Astrocyte (in vitro differentiated cells and primary cell): ENCODE measurements at regions not wholly inside any gene's neighbourhood (a gene's known extent, or its start where the extent isn't known, plus 50 kb on each side); places are given as distances from the start of the nearest gene placed in this dataset.

Experiments
- CTCF ChIP-seq: IDR thresholded peaks from 2 replicates; pipeline ENCODE4 v1.5.1; 2011; ENCODE audit warnings: low read depth, mild to moderate bottlenecking, inconsistent platforms, low read length, moderate library complexity; ENCODE audit not compliant: insufficient read depth
- EZH2 ChIP-seq: IDR thresholded peaks from 2 replicates; pipeline ENCODE4 v1.6.1; 2012; ENCODE audit warnings: mild to moderate bottlenecking, low read length, inconsistent platforms; ENCODE audit not compliant: insufficient read depth

GRCh38 chr2:51813247-51813646 lies 781.3 kb upstream of the NRXN1 start:
- TF ChIP-seq CTCF, result no peak
- TF ChIP-seq EZH2, result no peak
